Fibroblast of lung (primary cell): ENCODE measurements at regions not wholly inside any gene's neighbourhood (a gene's known extent, or its start where the extent isn't known, plus 50 kb on each side); places are given as distances from the start of the nearest gene placed in this dataset.
A peak's percentile ranks its signal among the peaks of the same experiment; 100 is the strongest.

Source experiments
- DNase-seq, 2 donors: peaks; one replicate each; pipeline versions ENCODE4 v3.0.0 to v3.0.0-alpha.2; 2010; ENCODE audit warnings: low read depth in 2 of 2
- H2AFZ ChIP-seq: 2 replicates; pipeline ENCODE4 v1.5.1; 2012; ENCODE audit warnings: low read length, control low read depth, inconsistent platforms
- H3K27ac ChIP-seq: 2 replicates; pipeline ENCODE4 v1.5.1; 2011; ENCODE audit warnings: low read length, control low read depth; ENCODE audit not compliant: insufficient read depth
- H3K27me3 ChIP-seq: 2 replicates; pipeline ENCODE4 v1.5.1; 2011; ENCODE audit warnings: mild to moderate bottlenecking, low read length; ENCODE audit not compliant: control insufficient read depth, insufficient read depth
- H3K36me3 ChIP-seq: 2 replicates; pipeline ENCODE4 v1.5.1; 2011; ENCODE audit warnings: low read length; ENCODE audit not compliant: control insufficient read depth, insufficient read depth
- H3K4me1 ChIP-seq: 2 replicates; pipeline ENCODE4 v1.5.1; 2011; ENCODE audit warnings: low read length; ENCODE audit not compliant: control insufficient read depth, insufficient read depth; ENCODE audit errors: extremely low read depth
- H3K4me2 ChIP-seq: 2 replicates; pipeline ENCODE4 v1.5.1; 2011; ENCODE audit warnings: low read length, control low read depth; ENCODE audit not compliant: insufficient read depth; ENCODE audit errors: extremely low read depth
- H3K4me3 ChIP-seq, 4 experiments: fragments of 200-600 bp in 1 of 4; sonication (generic) in 1 of 4; replicated peaks in 1 of 4; 2 replicates each; pipeline ENCODE4 v1.5.1; 2011 to 2016; ENCODE audit warnings: low read length in 4 of 4, low read depth in 3 of 4, mild to moderate bottlenecking in 3 of 4, control low read depth in 2 of 4, inconsistent platforms in 1 of 4, mixed read lengths in 1 of 4; ENCODE audit not compliant: insufficient read depth in 1 of 4; ENCODE audit errors: control extremely low read depth in 1 of 4
- H3K79me2 ChIP-seq: 2 replicates; pipeline ENCODE4 v1.5.1; 2012; ENCODE audit warnings: mild to moderate bottlenecking, low read length, inconsistent platforms; ENCODE audit not compliant: control insufficient read depth, insufficient read depth
- H3K9ac ChIP-seq: 2 replicates; pipeline ENCODE4 v1.5.1; 2011; ENCODE audit warnings: mild to moderate bottlenecking, low read length, control low read depth; ENCODE audit not compliant: insufficient read depth
- H3K9me3 ChIP-seq: 2 replicates; pipeline ENCODE4 v1.5.1; 2012; ENCODE audit warnings: low read depth, low read length; ENCODE audit not compliant: control insufficient read depth, insufficient read depth
- H4K20me1 ChIP-seq: 2 replicates; pipeline ENCODE4 v1.5.1; 2011; ENCODE audit warnings: low read length; ENCODE audit not compliant: control insufficient read depth, insufficient read depth; ENCODE audit errors: extremely low read depth
- EZH2 ChIP-seq: IDR thresholded peaks from 2 replicates; pipeline ENCODE4 v1.5.1; 2012; ENCODE audit warnings: low read length, control low read depth, mild to moderate bottlenecking; ENCODE audit errors: missing control alignments
- TF ChIP-seq, protein P1 (sequence below), 2 donors: IDR thresholded peaks in 1 of 2; conservative IDR thresholded peaks in 1 of 2; 1 replicate in 1 of 2; 2 replicates in 1 of 2; pipeline ENCODE4 v1.5.1; 2011 to 2012; ENCODE audit warnings: low read length in 2 of 2, control low read depth in 1 of 2, inconsistent platforms in 1 of 2, low read depth in 1 of 2, mild to moderate bottlenecking in 1 of 2

DNA sequence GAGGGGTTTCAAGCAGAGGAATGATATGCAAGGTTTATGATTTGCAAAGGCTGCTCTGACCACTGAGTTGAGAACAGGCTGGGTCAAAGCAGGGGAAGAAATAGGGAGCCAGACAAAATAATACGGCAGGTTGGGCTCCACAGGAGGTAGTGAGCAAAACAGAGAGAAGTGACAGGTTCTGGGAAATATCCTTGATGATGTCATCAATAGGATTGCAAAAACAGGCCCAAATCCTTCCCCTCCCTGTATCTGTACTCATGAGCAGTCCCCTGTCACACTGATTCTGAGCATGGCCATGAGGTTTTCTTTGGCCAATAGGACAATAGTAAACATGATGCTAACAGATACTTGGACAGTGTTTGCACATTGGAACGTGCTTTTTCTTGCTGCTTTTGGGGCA, 471.8 kb upstream of the BRINP1 start:
- TF ChIP-seq, protein P1, sequence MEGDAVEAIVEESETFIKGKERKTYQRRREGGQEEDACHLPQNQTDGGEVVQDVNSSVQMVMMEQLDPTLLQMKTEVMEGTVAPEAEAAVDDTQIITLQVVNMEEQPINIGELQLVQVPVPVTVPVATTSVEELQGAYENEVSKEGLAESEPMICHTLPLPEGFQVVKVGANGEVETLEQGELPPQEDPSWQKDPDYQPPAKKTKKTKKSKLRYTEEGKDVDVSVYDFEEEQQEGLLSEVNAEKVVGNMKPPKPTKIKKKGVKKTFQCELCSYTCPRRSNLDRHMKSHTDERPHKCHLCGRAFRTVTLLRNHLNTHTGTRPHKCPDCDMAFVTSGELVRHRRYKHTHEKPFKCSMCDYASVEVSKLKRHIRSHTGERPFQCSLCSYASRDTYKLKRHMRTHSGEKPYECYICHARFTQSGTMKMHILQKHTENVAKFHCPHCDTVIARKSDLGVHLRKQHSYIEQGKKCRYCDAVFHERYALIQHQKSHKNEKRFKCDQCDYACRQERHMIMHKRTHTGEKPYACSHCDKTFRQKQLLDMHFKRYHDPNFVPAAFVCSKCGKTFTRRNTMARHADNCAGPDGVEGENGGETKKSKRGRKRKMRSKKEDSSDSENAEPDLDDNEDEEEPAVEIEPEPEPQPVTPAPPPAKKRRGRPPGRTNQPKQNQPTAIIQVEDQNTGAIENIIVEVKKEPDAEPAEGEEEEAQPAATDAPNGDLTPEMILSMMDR (conservative IDR thresholded peaks at IDR 0.05 in 1 of 2, IDR thresholded peaks at IDR 0.05 in 1 of 2; ENCODE audit: low read depth in 1 of 2, low read length in 2 of 2): no peak
- TF ChIP-seq EZH2: no peak
- H3K9me3 ChIP-seq: no peaks in the 10 kb centered on the region

GRCh38 chr9:119839888-119840287, 470.7 kb upstream of the BRINP1 start:
- DNase-seq: peak in 1 of 2 donors; percentile 66
- no peak overlapping the region for H3K9ac ChIP-seq
- H3K9me3 ChIP-seq: no peaks in the 10 kb centered on the region
- no peaks in the 10 kb centered on the region for H3K36me3 ChIP-seq
- no peak overlapping the region for H3K4me2 ChIP-seq
- H3K27ac ChIP-seq: no peak overlapping the region
- no peak overlapping the region for H3K4me3 ChIP-seq
- H3K27me3 ChIP-seq: no peaks in the 10 kb centered on the region
- H3K79me2 ChIP-seq: no peaks in the 10 kb centered on the region
- no peaks in the 10 kb centered on the region for H4K20me1 ChIP-seq
- no peak for TF ChIP-seq EZH2
- TF ChIP-seq, protein P1 (conservative IDR thresholded peaks at IDR 0.05 in 1 of 2, IDR thresholded peaks at IDR 0.05 in 1 of 2; ENCODE audit: low read depth in 1 of 2, low read length in 2 of 2): no peak
- H2AFZ ChIP-seq: no peak overlapping the region
- no peaks in the 10 kb centered on the region for H3K4me1 ChIP-seq

More for the DNA sequence above, 471.8 kb upstream of the BRINP1 start:
- no peak overlapping the region for H3K27ac ChIP-seq
- no peak overlapping the region for H3K4me3 ChIP-seq
- no peaks in the 10 kb centered on the region for H3K4me1 ChIP-seq
- H3K36me3 ChIP-seq: no peaks in the 10 kb centered on the region
- no peaks in the 10 kb centered on the region for H4K20me1 ChIP-seq
- no peaks in the 10 kb centered on the region for H3K27me3 ChIP-seq
- H3K4me2 ChIP-seq: no peak overlapping the region
- no peak overlapping the region for H3K9ac ChIP-seq
- no peak for DNase-seq
- no peaks in the 10 kb centered on the region for H3K79me2 ChIP-seq
- no peak overlapping the region for H2AFZ ChIP-seq

GRCh38 chr9:119838210-119838609, 469.0 kb upstream of the BRINP1 start:
- no peak overlapping the region for H3K9ac ChIP-seq
- H4K20me1 ChIP-seq: no peaks in the 10 kb centered on the region
- no peak overlapping the region for H3K27ac ChIP-seq
- no peak overlapping the region for H3K4me2 ChIP-seq
- no peaks in the 10 kb centered on the region for H3K79me2 ChIP-seq
- no peak overlapping the region for H2AFZ ChIP-seq
- DNase-seq: peak in 1 of 2 donors; percentile 12
- H3K9me3 ChIP-seq: no peaks in the 10 kb centered on the region
- no peaks in the 10 kb centered on the region for H3K36me3 ChIP-seq
- no peak overlapping the region for H3K4me3 ChIP-seq
- TF ChIP-seq EZH2: no peak
- TF ChIP-seq, protein P1 (conservative IDR thresholded peaks at IDR 0.05 in 1 of 2, IDR thresholded peaks at IDR 0.05 in 1 of 2; ENCODE audit: low read depth in 1 of 2, low read length in 2 of 2): no peak
- no peaks in the 10 kb centered on the region for H3K27me3 ChIP-seq
- H3K4me1 ChIP-seq: no peaks in the 10 kb centered on the region
